Neural progenitor cell (in vitro differentiated cells): ENCODE measurements at regions not wholly inside any gene's neighbourhood (a gene's known extent, or its start where the extent isn't known, plus 50 kb on each side); places are given as distances from the start of the nearest gene placed in this dataset.

ENCODE experiments used
- CTCF ChIP-seq: fragments of 200-600 bp; sonication (generic); IDR thresholded peaks from 2 replicates; pipeline ENCODE4 v1.5.1; 2017; ENCODE audit warnings: antibody characterized with exemption, mild to moderate bottlenecking
- EZH2 ChIP-seq: fragments of 200-600 bp; sonication (generic); IDR thresholded peaks from 2 replicates; pipeline ENCODE4 v1.6.1; 2017; ENCODE audit warnings: antibody characterized with exemption, mild to moderate bottlenecking, moderate library complexity
- EZH2phosphoT487 ChIP-seq: fragments of 200-600 bp; sonication (generic); IDR thresholded peaks from 2 replicates; pipeline ENCODE4 v1.6.1; 2017; ENCODE audit warnings: antibody characterized with exemption

GRCh38 chr5:25489834-25490538 is 845.2 kb upstream of the CDH10 start:
- TF ChIP-seq CTCF (no peak), EZH2 (no peak), EZH2phosphoT487 (no peak)
